GM18868 (cell line): ENCODE measurements at regions not wholly inside any gene's neighbourhood (a gene's known extent, or its start where the extent isn't known, plus 50 kb on each side); places are given as distances from the start of the nearest gene placed in this dataset.
"Not testable (repeated sequence)": the region's sequence is repeated elsewhere in the genome, so short reads cannot be mapped to it uniquely, and the experiment has no call there.

Experiments
- ATAC-seq: cut with Tn5 transposase; IDR thresholded peaks from one replicate; pipeline ENCODE4 v1.9.1; 2021; ENCODE audit warnings: mild to moderate bottlenecking, moderate library complexity; ENCODE audit not compliant: unreplicated experiment

DNA sequence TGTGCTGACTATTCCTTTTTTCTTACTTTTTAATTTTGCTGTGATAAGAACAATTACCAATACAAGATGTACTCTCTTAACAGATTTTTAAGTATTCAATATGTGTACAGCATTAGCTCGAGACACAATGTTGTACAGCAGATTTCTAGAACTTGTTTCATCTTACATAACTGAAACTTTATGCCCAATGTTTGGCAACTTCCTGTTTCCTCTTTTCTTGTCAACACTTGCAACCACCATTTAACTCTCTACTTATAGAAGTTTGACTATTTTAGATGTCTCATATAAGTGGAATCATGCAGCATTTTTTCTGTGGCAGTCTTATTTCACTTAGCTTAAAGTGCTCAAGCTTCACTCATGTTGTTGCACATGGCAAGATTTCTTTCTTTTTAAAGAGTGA, 1426.8 kb downstream of the SLITRK5 start:
- no peak for ATAC-seq

DNA sequence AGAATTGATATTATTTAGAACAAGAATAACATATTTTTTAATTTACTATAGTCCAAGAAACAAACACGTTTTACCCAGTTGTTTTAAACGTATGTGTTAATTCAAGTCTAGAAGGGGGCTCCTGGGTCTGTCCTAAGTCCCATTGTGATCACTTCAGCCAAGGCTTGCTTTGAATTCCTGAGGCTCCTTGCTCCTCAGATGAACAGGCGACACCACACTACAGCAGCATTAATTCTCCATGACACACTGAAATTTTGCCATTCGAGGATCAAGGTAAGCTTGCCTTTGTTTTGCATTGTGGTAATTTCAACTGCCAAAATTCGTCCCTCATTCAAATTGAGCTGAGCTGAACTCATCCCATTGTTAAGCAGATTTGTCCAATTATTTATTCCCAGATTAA, 1442.6 kb downstream of the SLITRK5 start:
- no peak for ATAC-seq

DNA sequence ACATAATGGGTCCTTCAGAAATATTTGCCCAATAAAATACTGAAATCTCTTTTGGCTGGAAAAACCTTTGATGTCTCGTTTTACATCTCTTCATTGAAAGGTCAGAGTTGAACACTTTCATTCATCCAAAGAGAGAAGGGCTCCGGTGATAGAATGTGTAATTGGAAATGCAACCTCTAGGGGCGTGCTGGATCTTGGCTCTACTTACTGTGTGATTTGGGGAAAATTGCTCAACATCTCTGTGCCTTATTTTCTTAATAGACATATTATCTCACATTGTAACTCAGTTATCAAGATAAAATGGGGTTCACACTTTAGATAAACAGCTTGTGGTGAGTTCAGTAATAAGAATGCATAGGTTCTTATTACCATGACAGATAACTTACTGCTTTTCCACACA, 1444.1 kb downstream of the SLITRK5 start:
- ATAC-seq: no peak

DNA sequence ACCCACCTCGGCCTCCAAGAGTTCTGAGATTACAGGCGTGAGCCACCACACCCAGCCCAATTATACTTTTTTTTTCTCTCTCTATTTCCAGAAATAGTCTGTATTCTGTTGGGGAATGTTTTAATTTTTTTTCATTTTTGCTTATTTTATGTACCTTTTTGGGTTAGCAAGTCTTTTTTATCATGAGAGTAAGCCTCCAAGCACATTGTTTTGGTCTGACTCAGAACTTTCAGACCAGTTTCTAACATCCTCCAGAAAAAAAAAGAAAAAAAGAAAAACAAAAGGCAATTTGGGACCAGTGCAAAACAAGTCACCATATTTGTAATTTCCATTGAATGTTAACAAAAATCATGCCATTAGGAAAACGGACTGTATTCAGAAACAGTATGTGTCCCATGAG, 1465.5 kb downstream of the SLITRK5 start:
- no peak for ATAC-seq

DNA sequence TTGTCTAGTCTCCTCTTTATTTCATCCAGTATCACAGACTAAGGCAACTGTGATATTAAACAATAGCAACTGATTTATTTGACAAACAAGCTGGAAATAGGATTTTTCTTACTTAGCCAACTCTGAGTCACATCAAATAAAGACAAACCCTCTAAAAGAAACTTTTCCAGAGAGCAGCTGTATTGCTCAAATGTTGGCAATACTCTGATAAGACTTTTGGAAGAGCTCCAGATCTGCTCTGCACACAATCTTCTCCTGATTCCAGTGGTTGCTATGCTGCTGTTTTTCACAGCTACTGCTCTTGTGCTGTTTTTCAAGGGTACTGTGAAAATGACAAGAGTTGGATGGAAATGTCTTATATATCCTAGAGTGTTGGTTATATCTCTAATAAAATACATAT, 1479.2 kb downstream of the SLITRK5 start:
- ATAC-seq: no peak

DNA sequence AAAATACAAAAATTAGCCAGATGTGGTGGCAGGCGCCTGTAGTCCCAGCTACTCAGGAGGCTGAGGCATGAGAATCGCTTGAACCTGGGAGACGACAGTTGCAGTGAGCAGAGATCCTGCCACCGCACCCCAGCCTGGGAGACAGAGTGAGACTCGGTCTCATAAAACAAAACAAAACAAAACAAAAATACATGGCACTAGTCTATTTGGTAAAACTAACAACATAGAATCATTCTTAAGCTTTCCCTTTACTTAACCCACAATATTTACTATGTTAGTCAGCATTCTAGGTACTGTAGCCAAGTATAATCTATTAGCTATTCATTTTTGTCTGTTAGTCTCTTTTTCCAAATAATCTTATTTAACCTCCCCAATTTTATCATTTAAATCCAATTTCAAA, 1482.8 kb downstream of the SLITRK5 start:
- no peak for ATAC-seq

DNA sequence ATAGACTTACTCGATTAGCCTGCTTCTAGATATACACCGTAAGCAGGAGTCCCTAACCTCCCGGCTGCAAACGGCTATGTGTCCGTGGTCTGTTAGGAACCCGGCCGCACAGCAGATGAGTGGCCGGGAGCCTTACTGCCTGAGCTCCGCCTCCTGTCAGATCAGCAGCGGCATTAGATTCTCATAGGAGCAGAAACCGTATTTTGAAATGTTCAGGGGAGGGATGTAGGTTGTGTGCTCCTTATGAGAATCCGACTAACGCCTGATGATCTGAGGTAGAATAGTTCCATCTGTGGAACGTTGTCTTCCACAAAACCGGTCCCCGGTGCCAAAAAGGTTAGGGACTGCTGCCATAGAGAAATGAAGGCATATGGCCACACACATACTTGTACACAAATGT, 1491.9 kb downstream of the SLITRK5 start:
- no peak for ATAC-seq

DNA sequence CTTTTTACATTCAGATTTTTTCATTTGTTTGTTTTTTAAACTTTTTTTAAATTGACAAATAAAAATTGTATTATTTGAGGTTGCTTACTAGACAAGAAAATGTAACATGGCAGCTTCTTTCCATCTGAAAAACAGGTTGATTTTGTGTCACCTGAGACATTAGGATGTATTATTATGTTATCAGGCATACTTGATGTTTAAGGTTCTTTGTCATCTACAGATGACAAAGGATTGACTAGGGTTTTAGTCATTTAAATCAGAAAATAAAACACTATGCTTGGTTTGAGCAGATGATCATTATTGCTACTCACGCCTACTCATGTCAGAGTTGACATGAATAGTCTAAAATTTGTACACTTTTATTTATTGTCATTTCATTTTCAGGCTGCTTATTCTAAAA, 1494.5 kb downstream of the SLITRK5 start:
- no peak for ATAC-seq

DNA sequence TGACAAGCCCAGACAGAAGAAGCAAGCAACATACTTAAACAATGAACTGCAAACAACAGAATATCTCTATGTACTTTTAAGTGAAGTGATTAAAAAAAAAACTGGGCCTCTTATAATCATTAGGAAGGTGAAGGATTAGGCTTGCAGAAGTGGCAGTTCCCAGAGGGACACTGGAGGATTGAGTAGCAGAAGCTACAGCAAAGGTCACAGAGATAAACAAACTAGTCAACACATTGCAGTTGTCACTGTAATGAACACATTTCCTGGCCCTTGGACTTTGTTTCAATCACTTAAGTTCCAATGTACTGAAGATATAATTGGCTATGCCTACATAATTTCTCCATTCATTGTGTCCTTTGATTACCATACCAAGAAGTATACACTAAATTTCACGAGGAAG, 1498.8 kb downstream of the SLITRK5 start:
- ATAC-seq: no peak

DNA sequence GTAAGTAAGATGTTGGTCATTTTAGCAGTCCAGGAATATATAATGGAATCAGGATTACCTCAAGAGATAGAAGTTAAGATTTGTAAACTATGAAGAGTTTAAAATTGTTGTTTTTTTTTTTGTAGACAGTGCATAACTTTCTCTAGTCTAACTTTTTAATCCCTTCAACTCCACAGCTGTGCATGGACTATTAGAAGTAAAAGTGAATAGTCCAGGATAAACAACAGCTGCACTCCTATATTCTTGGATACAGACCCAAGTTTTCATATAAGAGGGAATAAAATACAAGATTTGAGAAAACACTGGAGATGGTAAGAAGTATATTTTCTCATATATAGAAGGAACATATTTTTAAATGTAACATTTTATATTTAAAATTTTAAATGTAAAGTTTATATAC, 1509.9 kb downstream of the SLITRK5 start:
- ATAC-seq: no peak

DNA sequence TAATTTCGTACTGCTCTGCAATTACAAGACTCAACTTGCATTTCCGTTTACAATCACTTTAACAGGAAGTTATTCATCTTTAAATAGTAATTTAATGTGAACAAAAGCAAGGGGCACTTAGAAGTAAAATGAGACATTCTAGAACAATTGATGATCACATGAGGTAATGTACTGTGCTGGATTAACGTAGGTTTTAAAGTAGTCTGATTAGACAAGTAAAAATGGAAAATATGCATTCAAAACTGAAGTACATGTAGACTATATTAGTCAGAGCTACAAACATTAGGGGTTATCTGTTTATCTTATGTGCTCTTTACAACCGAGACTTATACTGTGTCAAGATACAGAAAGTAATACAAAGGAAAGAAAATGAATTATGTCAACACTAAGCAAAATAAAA, 1528.0 kb downstream of the SLITRK5 start:
- no peak for ATAC-seq

DNA sequence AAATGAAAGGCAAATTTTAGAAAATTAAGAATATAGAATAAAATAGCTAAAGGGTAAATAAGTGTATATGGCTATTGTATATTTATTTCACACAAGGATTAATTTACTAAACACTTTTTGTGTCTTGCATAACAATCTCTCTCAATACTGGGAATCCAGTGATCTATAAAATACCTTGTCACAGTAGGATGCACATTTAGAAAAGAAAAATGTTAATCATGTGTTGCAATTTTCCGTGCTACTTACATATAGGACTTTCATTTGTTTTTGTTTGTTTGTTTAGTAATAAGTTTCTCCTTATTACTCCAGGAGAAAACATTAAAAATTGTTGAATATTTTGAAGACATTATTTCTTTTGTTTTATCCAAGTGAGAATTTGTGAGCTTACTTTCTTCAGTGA, 1533.3 kb downstream of the SLITRK5 start:
- no peak for ATAC-seq

DNA sequence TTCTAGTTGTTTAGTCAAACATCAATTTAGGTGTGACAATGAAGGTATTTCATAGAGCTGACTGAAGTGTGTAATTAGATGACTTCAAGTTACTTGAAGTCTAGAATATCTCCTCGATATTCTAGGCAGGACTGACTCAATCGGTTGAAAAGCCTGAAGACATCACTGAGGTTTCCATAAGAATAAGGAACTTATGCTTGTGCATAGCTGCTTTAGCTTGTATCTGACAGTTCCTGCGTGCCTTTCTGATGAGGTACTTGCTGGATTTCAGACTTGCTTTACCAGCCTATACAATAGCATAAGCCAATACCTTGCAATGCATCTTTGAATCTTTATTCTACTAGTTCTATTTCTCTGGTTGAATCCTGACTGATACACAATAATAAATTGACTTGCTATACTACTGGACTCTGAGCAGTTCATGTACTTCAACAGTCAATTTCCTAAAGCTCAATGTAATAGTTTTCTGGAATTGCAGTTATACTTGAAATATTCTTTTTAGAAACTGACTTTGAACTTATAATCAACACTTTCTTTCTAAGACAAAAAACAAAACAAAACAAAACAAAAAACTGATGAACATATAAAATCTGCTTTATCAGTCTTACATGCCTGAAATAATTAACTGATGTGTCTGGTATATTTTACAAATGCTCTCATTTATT, 1534.8 kb downstream of the SLITRK5 start:
- no peak for ATAC-seq

DNA sequence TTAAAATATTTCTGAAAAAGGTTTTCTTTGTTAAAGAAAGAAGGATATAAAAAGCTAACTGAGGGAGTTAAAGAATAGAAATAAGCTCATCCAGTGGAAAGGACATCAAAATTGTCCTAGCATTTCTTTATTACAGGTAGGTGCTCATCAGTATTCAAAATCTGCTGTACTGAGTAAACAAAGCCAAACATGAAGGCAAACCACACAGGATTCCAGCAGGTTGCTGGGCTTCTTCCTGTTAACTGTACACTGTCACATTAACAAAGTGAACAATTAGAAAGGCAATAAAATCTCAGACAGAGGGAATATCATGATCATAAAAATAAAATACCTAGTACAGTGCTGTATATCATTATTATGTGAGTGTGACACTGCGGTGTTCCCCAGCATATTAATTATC, 1541.0 kb downstream of the SLITRK5 start:
- ATAC-seq: no peak

DNA sequence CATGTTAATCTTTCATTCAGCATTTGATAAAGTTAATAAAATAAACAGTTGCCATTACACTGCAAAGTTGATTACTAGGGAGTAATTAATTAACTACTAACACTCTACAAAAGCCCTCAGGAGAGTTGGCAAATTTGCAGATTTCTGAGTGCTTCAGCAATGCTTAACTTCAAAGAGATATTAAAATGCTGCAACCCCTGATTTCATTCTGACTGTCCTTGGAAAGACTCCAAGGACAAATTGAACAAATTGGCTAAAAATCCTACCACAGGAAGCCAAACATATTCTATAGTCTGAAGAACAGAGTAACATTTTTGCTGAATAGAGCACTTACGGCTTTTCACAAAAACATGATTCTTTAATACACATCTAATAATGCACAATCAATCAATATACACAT, 1543.0 kb downstream of the SLITRK5 start:
- no peak for ATAC-seq

DNA sequence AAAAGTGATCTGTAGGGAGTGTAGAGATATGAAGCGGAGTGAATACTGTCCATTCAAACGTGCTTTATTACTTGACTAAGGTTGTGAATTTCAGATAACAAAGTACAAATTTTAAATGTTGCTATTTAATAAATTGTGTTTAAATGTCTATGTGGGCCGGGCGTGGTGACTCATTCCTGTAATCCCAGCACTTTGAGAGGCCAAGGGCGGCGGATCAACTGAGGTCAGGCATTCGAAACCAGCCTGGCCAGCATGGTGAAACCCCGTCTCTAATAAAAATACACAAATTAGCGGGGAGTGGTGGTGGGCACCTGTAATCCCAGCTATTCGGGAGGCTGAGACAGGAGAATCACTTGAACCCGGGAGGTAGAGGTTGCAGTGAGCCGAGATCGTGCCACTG, 1544.1 kb downstream of the SLITRK5 start:
- ATAC-seq: not testable (repeated sequence)

DNA sequence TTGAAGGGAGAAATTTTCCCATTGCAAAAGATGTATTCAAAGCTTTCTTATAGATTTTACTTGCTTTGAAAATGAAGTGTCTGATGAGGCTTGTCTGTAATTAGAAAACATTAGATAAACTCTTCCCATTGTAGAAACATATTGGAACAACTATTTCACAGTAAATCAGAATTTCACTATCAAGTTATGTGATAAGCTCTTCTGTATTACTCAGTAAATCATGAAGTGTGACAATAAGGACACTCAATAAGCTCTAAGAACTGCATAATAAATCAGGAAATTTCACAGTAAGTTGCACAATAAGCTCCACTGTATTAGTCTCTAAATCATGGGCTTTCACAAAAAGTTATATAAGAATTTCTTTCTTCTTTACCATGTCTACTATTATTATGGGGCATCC, 1546.6 kb downstream of the SLITRK5 start:
- no peak for ATAC-seq

DNA sequence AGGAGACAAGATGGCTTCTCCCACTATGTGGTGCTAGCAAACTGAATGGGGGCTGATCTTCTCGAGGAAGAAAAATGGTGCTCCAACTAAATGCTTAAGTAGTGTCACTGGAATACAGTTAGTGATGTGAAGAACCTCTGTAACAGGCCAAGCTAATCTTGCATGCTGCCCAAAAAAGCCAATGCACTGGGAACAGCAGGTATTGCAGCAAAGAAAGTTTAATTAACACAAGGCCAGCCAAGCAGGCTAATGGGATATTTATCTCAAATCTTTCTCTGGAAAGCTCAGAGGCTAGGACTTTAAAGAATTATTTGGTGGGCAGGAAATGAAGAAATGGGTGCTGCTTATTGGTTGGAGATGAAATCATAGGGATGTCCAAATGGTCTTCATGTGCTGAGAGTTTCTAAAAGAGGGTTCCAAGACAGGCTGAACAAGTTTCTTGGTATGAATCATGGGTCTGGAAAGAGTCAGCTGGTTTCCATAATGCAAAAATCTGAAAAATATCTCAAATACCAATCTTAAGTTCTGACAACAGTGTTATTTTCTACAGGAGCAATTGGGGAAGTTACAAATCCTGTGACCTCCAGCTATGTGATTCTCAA, 1550.5 kb downstream of the SLITRK5 start:
- no peak for ATAC-seq

DNA sequence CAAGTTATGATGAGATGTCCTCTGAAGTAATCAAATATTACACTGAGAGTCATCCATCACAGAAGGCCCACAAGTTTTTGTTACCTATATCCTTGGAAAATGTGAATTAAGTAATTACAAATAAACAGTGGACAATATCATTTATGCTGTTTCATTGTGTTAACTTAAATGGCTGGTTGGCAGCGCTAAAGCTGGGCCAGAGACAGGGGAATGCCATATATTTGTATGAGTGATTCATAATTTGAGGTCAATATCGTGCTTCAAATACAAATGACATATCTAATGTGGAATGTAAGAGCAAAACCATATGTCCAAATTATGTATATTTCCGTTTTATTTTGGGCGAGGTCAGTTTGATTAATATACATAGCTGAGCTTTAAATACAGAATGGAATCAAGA, 1556.2 kb downstream of the SLITRK5 start:
- no peak for ATAC-seq

DNA sequence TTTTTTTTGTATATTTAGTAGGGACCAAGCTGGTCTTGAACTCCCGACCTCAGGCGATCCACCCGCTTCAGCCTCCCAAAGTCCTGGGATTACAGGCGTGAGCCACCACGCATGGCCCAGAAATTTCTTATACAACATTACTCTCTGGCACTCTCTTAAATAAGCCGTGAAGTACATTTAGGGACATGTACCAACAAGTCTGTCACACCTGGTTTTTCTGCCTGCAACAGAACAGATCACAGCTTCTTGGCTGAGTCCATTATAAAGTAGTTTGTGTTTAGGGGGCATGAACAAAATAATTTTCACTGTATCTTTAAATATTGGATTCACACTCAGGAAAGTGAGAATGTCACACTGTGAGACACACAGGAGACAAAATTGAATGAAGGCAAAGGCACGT, 1567.3 kb downstream of the SLITRK5 start:
- no peak for ATAC-seq

DNA sequence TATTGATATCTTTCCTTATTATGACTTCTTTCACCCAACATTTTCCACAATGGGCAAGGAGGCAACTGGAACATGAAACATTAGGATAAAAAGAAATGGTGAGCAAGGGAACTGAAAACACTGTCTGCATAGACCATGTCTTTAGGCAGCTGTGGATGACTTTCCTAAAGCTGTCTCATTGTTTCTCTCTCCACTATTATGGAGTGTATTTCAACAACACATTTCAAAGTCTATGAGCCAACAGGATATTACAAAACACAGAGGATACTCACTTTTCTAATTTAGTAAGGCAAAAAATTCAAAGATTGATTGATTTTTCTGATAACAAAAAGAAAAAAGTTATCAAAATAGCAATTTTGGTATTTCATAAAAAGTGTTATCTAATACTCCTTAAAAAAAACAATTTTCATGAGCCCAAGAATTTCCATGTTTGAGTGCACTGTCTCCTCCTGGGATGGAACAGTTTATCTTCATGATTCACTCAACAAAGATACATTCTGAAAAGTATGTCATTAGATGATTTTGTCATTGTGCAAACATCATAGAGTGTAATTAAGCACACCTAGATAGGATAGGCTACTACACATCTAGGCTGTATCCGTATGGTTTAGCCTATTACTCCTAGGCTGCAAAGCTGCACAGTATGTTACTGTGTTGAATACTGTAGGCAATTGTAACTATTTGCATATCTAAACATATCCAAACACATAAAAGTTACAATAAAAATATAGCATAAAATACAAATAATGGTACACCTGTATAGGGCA, 1568.4 kb downstream of the SLITRK5 start:
- no peak for ATAC-seq

DNA sequence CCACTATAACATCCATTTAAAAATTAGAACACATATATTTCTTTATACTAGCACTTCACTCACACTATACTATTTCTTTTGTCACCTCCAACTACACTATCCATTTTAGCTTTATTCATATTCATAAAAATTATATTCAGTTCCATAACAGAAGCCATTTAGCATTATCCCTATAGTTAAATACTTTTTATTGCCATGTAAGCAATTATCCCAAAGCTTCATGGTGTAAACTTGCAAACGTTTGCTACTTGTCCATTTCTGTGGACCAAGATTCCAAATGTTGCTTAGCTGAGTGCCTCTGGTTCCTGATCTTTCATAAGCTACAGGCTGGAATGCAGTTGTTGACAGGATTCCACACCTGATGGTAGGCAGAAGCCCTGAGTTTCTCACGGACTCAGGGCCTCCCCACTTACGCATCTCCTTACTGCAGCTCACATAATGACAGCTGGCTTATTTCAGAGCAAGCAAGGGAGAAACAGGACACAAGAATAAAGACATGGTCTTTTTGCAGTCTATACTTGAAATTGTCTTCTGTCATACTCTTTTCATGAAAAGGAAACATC, 1584.8 kb downstream of the SLITRK5 start:
- ATAC-seq: no peak
